Ascending aorta (tissue), 2 donors: ENCODE measurements at regions not wholly inside any gene's neighbourhood (a gene's known extent, or its start where the extent isn't known, plus 50 kb on each side); places are given as distances from the start of the nearest gene placed in this dataset.

Experiments
- DNase-seq, 2 donors: peaks; one replicate each; pipeline ENCODE4 v3.0.0-alpha.2; 2019; ENCODE audit warnings: low spot score in 2 of 2
- H3K27ac ChIP-seq, 2 donors: fragments of 200-600 bp; sonication (generic); one replicate each; pipeline ENCODE4 v1.5.1; 2016 to 2017; ENCODE audit warnings: mild to moderate bottlenecking in 1 of 2
- H3K27me3 ChIP-seq: fragments of 200-600 bp; sonication (generic); one replicate; pipeline ENCODE4 v1.5.1; 2017
- H3K36me3 ChIP-seq, 2 donors: fragments of 200-600 bp; sonication (generic); one replicate each; pipeline ENCODE4 v1.5.1; 2016
- H3K4me1 ChIP-seq, 2 donors: fragments of 200-600 bp; sonication (generic); one replicate each; pipeline ENCODE4 v1.5.1; 2016 to 2017; ENCODE audit warnings: mild to moderate bottlenecking in 1 of 2
- H3K4me3 ChIP-seq, 2 donors: fragments of 200-600 bp; sonication (generic); one replicate each; pipeline ENCODE4 v1.5.1; 2016 to 2017; ENCODE audit warnings: mild to moderate bottlenecking in 1 of 2
- H3K9me3 ChIP-seq, 2 donors: fragments of 200-600 bp; sonication (generic); one replicate each; pipeline ENCODE4 v1.5.1; 2016
- CTCF ChIP-seq, 3 experiments: fragments of 200-600 bp in 2 of 3; fragments of 450-650 bp in 1 of 3; sonication (generic) in 2 of 3; IDR thresholded peaks; one replicate each; pipeline ENCODE4 v1.5.1; 2016 to 2019; ENCODE audit warnings: antibody characterized with exemption in 3 of 3, mild to moderate bottlenecking in 1 of 3, moderate library complexity in 1 of 3
- intact Hi-C: fragments of 100-400 bp; cut with DNase I; formaldehyde crosslinking; loops from one replicate; pipeline ENCODE4 v1.15.1; 2023

- no peaks in the 10 kb centered on the region for H3K9me3 ChIP-seq
- no peak for TF ChIP-seq CTCF (IDR thresholded peaks at IDR 0.05)
- H3K27ac ChIP-seq, result no peak overlapping the region
- DNase-seq, result no peak
- H3K36me3 ChIP-seq, result no peaks in the 10 kb centered on the region
- H3K27me3 ChIP-seq, result no peaks in the 10 kb centered on the region
- intact Hi-C loops, result no loop called here
- H3K4me3 ChIP-seq, result no peak overlapping the region
- no peaks in the 10 kb centered on the region for H3K4me1 ChIP-seq
Observed at GRCh38 chr4:81883530-81884450, 412.1 kb upstream of the RASGEF1B start.

DNA sequence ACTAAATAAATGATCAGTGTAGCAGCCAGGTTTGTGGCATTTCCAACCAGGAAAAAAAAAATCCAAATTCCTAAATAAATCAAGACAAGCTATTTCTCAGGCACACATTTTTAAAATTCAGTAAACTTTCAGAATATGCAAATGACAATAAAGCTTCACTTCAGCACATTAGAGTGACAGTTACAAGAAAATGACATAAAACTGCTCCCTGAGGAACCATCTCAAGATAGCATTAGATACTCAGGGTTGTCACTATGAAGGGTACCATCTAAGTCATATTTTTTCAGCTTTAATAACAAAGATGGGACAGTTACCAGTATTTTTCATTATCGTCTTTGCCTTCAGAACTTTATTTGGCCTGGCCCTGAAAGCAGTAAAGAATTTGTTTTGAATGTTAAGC, 411.3 kb upstream of the RASGEF1B start:
- no peak overlapping the region for H3K27ac ChIP-seq
- H3K4me1 ChIP-seq, result no peaks in the 10 kb centered on the region
- H3K27me3 ChIP-seq, result no peaks in the 10 kb centered on the region
- intact Hi-C loops, result no loop called here
- H3K9me3 ChIP-seq, result no peaks in the 10 kb centered on the region
- DNase-seq, result no peak
- H3K36me3 ChIP-seq, result no peaks in the 10 kb centered on the region
- H3K4me3 ChIP-seq, result no peak overlapping the region
- TF ChIP-seq CTCF (IDR thresholded peaks at IDR 0.05), result no peak

DNA sequence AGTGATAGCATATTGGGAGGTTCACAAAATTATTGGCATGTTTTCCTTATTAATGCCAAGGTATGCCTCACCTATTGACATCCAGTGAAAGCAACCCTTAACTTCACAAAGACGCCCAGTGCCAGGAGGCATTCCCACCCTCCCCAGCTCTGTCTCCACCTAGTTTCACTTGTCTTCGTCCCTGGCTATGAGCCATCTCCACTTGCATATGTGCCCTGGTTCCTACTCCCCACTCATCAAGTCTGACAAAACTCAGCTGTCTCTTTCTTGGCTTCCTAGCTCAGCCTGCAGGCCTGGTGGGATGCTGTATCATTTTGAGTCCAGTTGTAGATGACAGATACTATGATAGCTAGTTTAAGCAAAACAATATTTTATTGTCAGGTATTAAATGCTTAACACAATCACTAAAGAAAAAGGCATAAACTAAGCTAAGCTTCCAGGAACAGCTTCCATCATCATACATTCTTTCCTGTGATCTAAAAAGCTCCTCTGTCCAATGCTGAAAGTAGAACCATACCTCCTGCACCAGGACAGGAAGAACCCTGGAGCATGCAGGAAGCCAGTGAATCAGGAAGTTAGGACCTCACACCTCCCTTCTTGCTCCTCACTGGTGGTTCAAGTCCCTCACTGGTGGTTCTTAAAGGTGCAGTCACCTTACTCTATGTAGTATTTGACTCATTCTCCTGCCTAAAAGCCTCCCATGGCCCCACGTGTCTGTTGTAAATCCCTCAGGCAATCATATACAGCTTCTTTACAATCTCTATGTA, 410.3 kb upstream of the RASGEF1B start:
- DNase-seq, result no peak
- no peak overlapping the region for H3K4me3 ChIP-seq
- TF ChIP-seq CTCF (IDR thresholded peaks at IDR 0.05), result no peak
- intact Hi-C loops, result no loop called here
- no peaks in the 10 kb centered on the region for H3K9me3 ChIP-seq
- no peaks in the 10 kb centered on the region for H3K36me3 ChIP-seq
- H3K27ac ChIP-seq, result no peak overlapping the region
- no peaks in the 10 kb centered on the region for H3K4me1 ChIP-seq
- no peaks in the 10 kb centered on the region for H3K27me3 ChIP-seq

- intact Hi-C loops, result no loop called here
Observed at GRCh38 chr4:81876106-81876505, 404.4 kb upstream of the RASGEF1B start.

More at GRCh38 chr4:81876106-81876505, 404.4 kb upstream of the RASGEF1B start:
- DNase-seq, result no peak
- H3K9me3 ChIP-seq, result no peaks in the 10 kb centered on the region
- no peak overlapping the region for H3K4me3 ChIP-seq
- no peaks in the 10 kb centered on the region for H3K36me3 ChIP-seq
- TF ChIP-seq CTCF (IDR thresholded peaks at IDR 0.05), result no peak
- no peaks in the 10 kb centered on the region for H3K27me3 ChIP-seq
- no peaks in the 10 kb centered on the region for H3K4me1 ChIP-seq
- no peak overlapping the region for H3K27ac ChIP-seq
